Immature natural killer cell (primary cell): ENCODE measurements at regions not wholly inside any gene's neighbourhood (a gene's known extent, or its start where the extent isn't known, plus 50 kb on each side); places are given as distances from the start of the nearest gene placed in this dataset.
"Not testable (repeated sequence)": the region's sequence is repeated elsewhere in the genome, so short reads cannot be mapped to it uniquely, and the experiment has no call there.

Experiments used
- DNase-seq, 3 donors: peaks; one replicate each; pipeline ENCODE4 v3.0.0; 2022; ENCODE audit warnings: mixed read lengths in 1 of 3
- H3K27ac Mint-ChIP-seq, 6 donors: one replicate each; pipeline ENCODE4 v1.8.0; 2020; ENCODE audit warnings: mixed read lengths in 6 of 6, mild to moderate bottlenecking in 5 of 6, inconsistent platforms in 4 of 6, moderate library complexity in 3 of 6
- H3K27me3 Mint-ChIP-seq, 3 donors: one replicate each; pipeline ENCODE4 v1.8.0; 2020 to 2021; ENCODE audit warnings: low read depth in 3 of 3, mild to moderate bottlenecking in 3 of 3, mixed read lengths in 3 of 3, moderate library complexity in 3 of 3, inconsistent platforms in 1 of 3
- H3K36me3 Mint-ChIP-seq, 3 donors: one replicate each; pipeline ENCODE4 v1.8.0; 2020; ENCODE audit warnings: mixed read lengths in 3 of 3, inconsistent platforms in 2 of 3, mild to moderate bottlenecking in 2 of 3
- H3K4me1 Mint-ChIP-seq, 2 donors: one replicate each; pipeline ENCODE4 v1.8.0; 2020; ENCODE audit warnings: inconsistent platforms in 2 of 2, mild to moderate bottlenecking in 2 of 2, mixed read lengths in 2 of 2, moderate library complexity in 1 of 2
- H3K4me3 Mint-ChIP-seq, 5 donors: one replicate each; pipeline ENCODE4 v1.8.0; 2020; ENCODE audit warnings: mild to moderate bottlenecking in 5 of 5, mixed read lengths in 5 of 5, inconsistent platforms in 3 of 5, moderate library complexity in 3 of 5
- H3K9me3 Mint-ChIP-seq, 6 donors: one replicate each; pipeline ENCODE4 v1.8.0; 2020; ENCODE audit warnings: mild to moderate bottlenecking in 6 of 6, mixed read lengths in 6 of 6, inconsistent platforms in 4 of 6, moderate library complexity in 3 of 6

- H3K9me3 Mint-ChIP-seq = no peaks in the 10 kb centered on the region
- peaks cover 0 to 5% (median 0%) of the 10 kb centered on the region in 3 donors for H3K27me3 Mint-ChIP-seq
- H3K36me3 Mint-ChIP-seq = no peaks in the 10 kb centered on the region
- no peak for DNase-seq
- peaks cover 1 to 6% of the 10 kb centered on the region in 2 donors for H3K4me1 Mint-ChIP-seq
- H3K4me3 Mint-ChIP-seq = no peak overlapping the region
- no peak overlapping the region for H3K27ac Mint-ChIP-seq
Observed at GRCh38 chr11:22920939-22921565, 60.8 kb upstream of the CCDC179 start.

DNA sequence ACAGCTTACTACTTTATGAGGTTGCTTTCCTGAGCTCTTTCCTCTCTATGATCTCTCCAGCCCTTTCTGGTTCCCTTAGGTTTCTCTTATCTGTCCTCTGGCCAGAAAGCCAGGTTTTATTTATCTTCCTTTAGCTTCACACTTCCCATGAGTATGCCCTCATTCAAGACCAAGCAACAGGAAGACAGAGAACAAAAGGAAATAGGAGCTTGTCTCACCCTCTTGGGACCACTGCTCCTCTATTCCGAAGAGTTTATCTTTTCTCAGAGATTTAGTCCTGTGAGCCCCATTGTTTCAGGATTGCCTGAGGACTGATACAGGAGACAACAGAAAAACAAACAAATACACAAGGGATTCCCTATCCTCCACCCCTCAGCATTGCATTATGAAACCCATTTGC lies 62.4 kb upstream of the CCDC179 start:
- no peak overlapping the region for H3K27ac Mint-ChIP-seq
- H3K4me3 Mint-ChIP-seq = no peak overlapping the region
- no peaks in the 10 kb centered on the region for H3K9me3 Mint-ChIP-seq
- H3K36me3 Mint-ChIP-seq = no peaks in the 10 kb centered on the region
- H3K27me3 Mint-ChIP-seq = peaks cover 0 to 5% (median 0%) of the 10 kb centered on the region in 3 donors
- DNase-seq = no peak
- peaks cover 1 to 6% of the 10 kb centered on the region in 2 donors for H3K4me1 Mint-ChIP-seq

GRCh38 chr11:22923561-22923960 lies 63.3 kb upstream of the CCDC179 start:
- no peak overlapping the region for H3K27ac Mint-ChIP-seq
- no peak overlapping the region for H3K4me3 Mint-ChIP-seq
- no peak for DNase-seq
- H3K27me3 Mint-ChIP-seq = peaks cover 0 to 2% (median 0%) of the 10 kb centered on the region in 3 donors
- H3K9me3 Mint-ChIP-seq = no peaks in the 10 kb centered on the region
- no peaks in the 10 kb centered on the region for H3K36me3 Mint-ChIP-seq
- H3K4me1 Mint-ChIP-seq = peaks cover 1 to 6% of the 10 kb centered on the region in 2 donors

DNA sequence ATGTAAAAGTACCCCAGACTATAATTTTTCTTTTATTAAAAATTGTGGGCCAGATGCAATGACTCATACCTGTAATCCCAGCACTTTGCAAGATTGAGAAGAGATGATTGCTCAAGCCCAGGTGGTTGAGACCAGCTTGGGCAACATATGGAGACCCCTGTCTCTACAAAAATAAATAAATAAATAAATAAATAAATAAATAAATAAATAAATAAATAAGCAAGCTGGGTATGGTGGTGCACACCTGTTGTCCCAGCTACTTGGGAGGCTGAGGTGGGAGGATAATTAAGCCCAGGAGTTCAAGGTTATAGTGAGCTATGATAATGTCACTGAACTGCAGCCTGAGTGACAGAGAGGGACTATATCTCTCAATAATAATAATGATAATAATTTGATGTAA lies 66.1 kb upstream of the CCDC179 start:
- no peak overlapping the region for H3K27ac Mint-ChIP-seq
- no peak overlapping the region for H3K4me3 Mint-ChIP-seq
- no peaks in the 10 kb centered on the region for H3K9me3 Mint-ChIP-seq
- H3K36me3 Mint-ChIP-seq = no peaks in the 10 kb centered on the region
- peaks cover 0 to under 1% (median 0%) of the 10 kb centered on the region in 3 donors for H3K27me3 Mint-ChIP-seq
- DNase-seq = no peak
- H3K4me1 Mint-ChIP-seq = no peaks in the 10 kb centered on the region

- DNase-seq = no peak
- H3K9me3 Mint-ChIP-seq = peaks cover 0 to 2% (median 0%) of the 10 kb centered on the region in 6 donors
- no peak overlapping the region for H3K27ac Mint-ChIP-seq
- H3K4me1 Mint-ChIP-seq = no peaks in the 10 kb centered on the region
- no peaks in the 10 kb centered on the region for H3K27me3 Mint-ChIP-seq
- H3K36me3 Mint-ChIP-seq = no peaks in the 10 kb centered on the region
- no peak overlapping the region for H3K4me3 Mint-ChIP-seq
Observed at GRCh38 chr11:22927793-22928192, 67.5 kb upstream of the CCDC179 start.

GRCh38 chr11:22928207-22928917 lies 68.1 kb upstream of the CCDC179 start:
- Mint-ChIP-seq H3K4me3 (no peak overlapping the region), H3K9me3 (peaks cover 0 to 2% (median 0%) of the 10 kb centered on the region in 6 donors), H3K36me3 (no peaks in the 10 kb centered on the region), H3K4me1 (no peaks in the 10 kb centered on the region), H3K27ac (no peak overlapping the region), H3K27me3 (no peaks in the 10 kb centered on the region)
- no peak for DNase-seq

DNA sequence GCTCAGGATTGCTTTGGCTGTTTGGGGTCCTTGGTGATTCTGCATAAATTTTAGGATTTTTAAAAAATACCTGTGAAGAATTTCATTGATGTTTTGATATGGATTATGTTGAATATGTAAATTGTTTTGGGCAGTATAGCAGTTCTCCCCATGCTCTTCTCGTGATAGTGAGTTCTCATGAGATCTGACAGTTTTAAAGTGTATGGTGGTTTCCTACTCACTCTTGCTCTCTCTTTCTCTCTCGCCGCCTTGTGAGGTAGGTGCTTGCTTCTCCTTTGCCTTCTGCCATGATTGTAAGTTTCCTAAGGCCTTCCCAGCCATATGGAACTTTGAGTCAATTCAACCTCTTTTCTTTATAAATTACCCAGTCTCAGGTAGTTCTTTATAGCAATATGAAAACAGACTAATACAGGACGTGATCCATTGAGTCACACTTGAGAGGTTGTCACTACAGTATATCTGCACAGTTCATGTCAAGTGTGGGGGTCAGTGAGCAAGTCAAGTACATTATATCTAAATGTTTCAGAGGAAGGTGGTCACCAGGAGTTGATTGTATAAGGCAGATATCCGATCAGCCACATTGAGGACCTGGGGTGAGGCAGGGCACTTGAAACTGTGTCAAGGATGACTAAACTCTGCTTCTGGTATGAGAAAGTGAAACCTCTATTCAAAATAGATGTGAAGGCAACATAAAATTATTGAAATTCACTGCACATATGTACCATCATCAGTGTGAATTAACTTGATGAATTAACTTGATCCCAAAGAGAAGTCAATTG lies 70.7 kb upstream of the CCDC179 start:
- H3K36me3 Mint-ChIP-seq = no peaks in the 10 kb centered on the region
- DNase-seq = no peak
- peaks cover 0 to 3% (median 0%) of the 10 kb centered on the region in 6 donors for H3K9me3 Mint-ChIP-seq
- no peak overlapping the region for H3K27ac Mint-ChIP-seq
- no peaks in the 10 kb centered on the region for H3K4me1 Mint-ChIP-seq
- H3K4me3 Mint-ChIP-seq = no peak overlapping the region
- H3K27me3 Mint-ChIP-seq = no peaks in the 10 kb centered on the region

DNA sequence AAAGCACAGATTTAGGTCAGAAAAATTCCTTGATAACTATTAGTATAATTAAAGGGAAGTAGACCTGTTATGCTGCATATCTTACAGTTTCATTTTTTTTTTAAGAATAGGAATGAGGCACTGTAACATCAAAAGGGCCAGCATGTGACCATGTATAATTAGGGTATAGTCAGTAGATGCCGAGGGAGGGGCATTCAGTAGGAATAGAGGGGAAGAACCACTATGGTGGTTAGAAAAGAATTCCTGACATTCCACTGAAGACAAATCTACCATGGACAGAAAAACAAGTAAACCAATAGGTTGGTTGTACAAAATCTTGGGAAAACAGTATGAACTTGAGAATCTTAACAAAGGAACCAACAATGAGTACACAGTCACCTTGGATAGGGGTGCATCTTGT lies 78.4 kb upstream of the CCDC179 start:
- no peak for DNase-seq
- Mint-ChIP-seq H3K4me1 (no peaks in the 10 kb centered on the region), H3K27ac (no peak overlapping the region), H3K9me3 (peaks cover 2 to 7% (median 6%) of the 10 kb centered on the region in 6 donors), H3K4me3 (no peak overlapping the region), H3K36me3 (peaks cover 0 to 4% (median 0%) of the 10 kb centered on the region in 3 donors), H3K27me3 (peaks cover 0 to 3% (median 0%) of the 10 kb centered on the region in 3 donors)

GRCh38 chr11:22941544-22941943 lies 81.3 kb upstream of the CCDC179 start:
- not testable (repeated sequence) for H3K4me3 Mint-ChIP-seq, H3K9me3 Mint-ChIP-seq, H3K27ac Mint-ChIP-seq, H3K4me1 Mint-ChIP-seq, H3K27me3 Mint-ChIP-seq, DNase-seq, H3K36me3 Mint-ChIP-seq

DNA sequence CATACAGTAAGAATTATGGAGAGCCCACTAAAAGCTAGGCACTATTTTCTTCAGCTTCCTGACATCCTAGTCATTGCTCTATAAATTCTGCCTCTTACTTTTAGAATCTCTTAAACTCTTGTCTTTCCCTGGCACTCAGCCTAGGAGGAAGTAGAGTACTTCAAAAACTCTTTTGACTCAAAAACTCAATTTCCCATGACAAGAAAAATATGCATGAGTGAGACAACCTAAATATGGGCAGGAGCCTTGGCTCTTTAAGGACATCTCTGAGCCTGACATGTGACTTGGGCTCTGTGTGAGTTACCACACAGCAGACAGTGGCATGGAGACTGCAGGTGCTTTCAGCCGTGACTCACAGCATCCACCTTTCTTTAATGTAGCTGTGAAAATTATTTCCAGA lies 97.5 kb upstream of the CCDC179 start:
- no peaks in the 10 kb centered on the region for H3K4me1 Mint-ChIP-seq
- no peak overlapping the region for H3K27ac Mint-ChIP-seq
- DNase-seq = no peak
- H3K36me3 Mint-ChIP-seq = peaks cover 0 to 4% (median 0%) of the 10 kb centered on the region in 3 donors
- no peak overlapping the region for H3K4me3 Mint-ChIP-seq
- H3K9me3 Mint-ChIP-seq = peaks cover 0 to 23% (median 6%) of the 10 kb centered on the region in 6 donors
- no peaks in the 10 kb centered on the region for H3K27me3 Mint-ChIP-seq

- Mint-ChIP-seq H3K4me1 (no peaks in the 10 kb centered on the region), H3K27me3 (peaks cover 0 to 2% (median 0%) of the 10 kb centered on the region in 3 donors), H3K27ac (no peak overlapping the region), H3K9me3 (peaks cover 4 to 57% (median 15%) of the 10 kb centered on the region in 6 donors), H3K36me3 (peaks cover 0 to 4% (median 0%) of the 10 kb centered on the region in 3 donors), H3K4me3 (no peak overlapping the region)
- no peak for DNase-seq
Observed at GRCh38 chr11:22974251-22974650, 114.0 kb upstream of the CCDC179 start.

DNA sequence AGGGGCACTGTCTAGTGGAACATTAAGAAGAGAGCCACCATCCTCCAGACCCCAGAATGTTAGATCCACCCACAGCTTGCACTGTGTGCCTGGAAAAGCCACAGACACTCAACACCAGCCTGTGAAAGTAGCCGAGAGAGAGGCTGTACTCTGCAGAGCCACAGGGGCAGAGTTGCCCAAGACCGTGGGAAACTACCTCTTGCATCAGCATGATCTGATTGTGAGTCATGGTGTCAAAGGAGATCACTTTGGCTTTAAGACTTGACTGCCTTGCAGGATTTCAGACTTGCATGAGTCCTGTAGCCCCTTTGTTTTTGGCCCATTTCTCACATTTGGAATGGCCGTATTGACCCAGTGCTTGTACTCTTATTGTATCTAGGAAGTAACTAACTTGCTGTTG lies 115.9 kb upstream of the CCDC179 start:
- H3K27ac Mint-ChIP-seq = no peak overlapping the region
- peaks cover 0 to 4% (median 0%) of the 10 kb centered on the region in 3 donors for H3K36me3 Mint-ChIP-seq
- H3K4me3 Mint-ChIP-seq = no peak overlapping the region
- DNase-seq = no peak
- peaks cover 0 to 2% (median 0%) of the 10 kb centered on the region in 3 donors for H3K27me3 Mint-ChIP-seq
- peaks cover 4 to 38% (median 12%) of the 10 kb centered on the region in 6 donors for H3K9me3 Mint-ChIP-seq
- no peaks in the 10 kb centered on the region for H3K4me1 Mint-ChIP-seq

- Mint-ChIP-seq H3K27me3 (peaks cover 0 to 2% (median 1%) of the 10 kb centered on the region in 3 donors), H3K36me3 (peaks cover 0 to 3% (median 0%) of the 10 kb centered on the region in 3 donors), H3K4me1 (no peaks in the 10 kb centered on the region), H3K4me3 (no peak overlapping the region), H3K9me3 (peaks cover 0 to 27% (median 5%) of the 10 kb centered on the region in 6 donors), H3K27ac (no peak overlapping the region)
- no peak for DNase-seq
Observed at GRCh38 chr11:22982903-22983302, 122.6 kb upstream of the CCDC179 start.

DNA sequence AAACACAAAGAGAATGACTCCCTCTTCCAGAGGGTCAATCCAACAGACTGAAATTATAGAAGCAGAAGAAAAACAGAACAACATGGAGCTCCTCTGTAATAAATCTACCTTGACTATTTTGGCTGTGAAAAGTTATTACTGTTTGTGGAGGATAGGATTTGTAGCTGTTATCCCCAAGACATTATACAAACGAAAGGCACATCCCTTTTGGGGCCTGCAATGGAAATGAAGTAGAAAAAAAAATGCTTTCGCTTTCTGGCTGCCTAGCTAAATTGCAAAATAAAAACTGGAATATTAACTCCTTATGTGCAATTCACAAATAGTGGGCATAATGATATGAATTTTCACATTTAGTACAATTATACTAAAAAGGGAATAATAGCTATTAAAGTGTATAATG lies 123.8 kb upstream of the CCDC179 start:
- Mint-ChIP-seq H3K36me3 (peaks cover 0 to 9% (median 0%) of the 10 kb centered on the region in 3 donors), H3K27ac (no peak overlapping the region), H3K27me3 (peaks cover 0 to 2% (median 1%) of the 10 kb centered on the region in 3 donors), H3K9me3 (peaks cover 0 to 34% (median 9%) of the 10 kb centered on the region in 6 donors), H3K4me1 (no peaks in the 10 kb centered on the region), H3K4me3 (no peak overlapping the region)
- DNase-seq = no peak
